OCI-LY7 (cell line): ENCODE measurements at regions not wholly inside any gene's neighbourhood (a gene's known extent, or its start where the extent isn't known, plus 50 kb on each side); places are given as distances from the start of the nearest gene placed in this dataset.

Source experiments
- BruUV-seq: library from RNA; stranded (reverse); fragments of 400-500 nt; replicated peaks from 2 replicates; lab custom pipeline; 2021; lab: Mats Ljungman, UMichigan
- CTCF ChIA-PET: fragments of 300-600 bp; sonication (Branson Sonifier 250); formaldehyde crosslinking; loops from one replicate; lab custom pipeline; 2022; ENCODE audit warnings: antibody characterized with exemption; ENCODE audit not compliant: unreplicated experiment; lab: Charles Lee
- POLR2A ChIA-PET: fragments of 300-600 bp; sonication (Branson Sonifier 250); formaldehyde crosslinking; loops from one replicate; lab custom pipeline; 2022; ENCODE audit warnings: antibody characterized with exemption; lab: Charles Lee
- DNase-seq: peaks from one replicate; pipeline ENCODE4 v3.0.0-alpha.2; 2015; ENCODE audit warnings: low spot score
- H2AFZ ChIP-seq: fragments of 200-600 bp; sonication (generic), shearing (Covaris generic); 2 replicates; pipeline ENCODE4 v1.6.1; 2014; ENCODE audit warnings: mild to moderate bottlenecking, antibody characterized with exemption, low read length, moderate library complexity
- H3K27ac ChIP-seq: fragments of 200-600 bp; sonication (generic); 2 replicates; pipeline ENCODE4 v1.5.1; 2014; ENCODE audit warnings: mixed run types, low read depth, mild to moderate bottlenecking, moderate library complexity, low read length, inconsistent platforms; ENCODE audit not compliant: poor library complexity, severe bottlenecking
- H3K36me3 ChIP-seq: fragments of 200-600 bp; sonication (generic); 2 replicates; pipeline ENCODE4 v1.6.1; 2014; ENCODE audit warnings: mild to moderate bottlenecking, antibody characterized with exemption, low read length, moderate library complexity, mixed read lengths; ENCODE audit not compliant: insufficient read depth
- H3K4me1 ChIP-seq: fragments of 200-600 bp; sonication (generic); 2 replicates; pipeline ENCODE4 v1.5.1; 2014; ENCODE audit warnings: mild to moderate bottlenecking, low read length; ENCODE audit not compliant: insufficient read depth, poor library complexity, severe bottlenecking
- H3K4me2 ChIP-seq: fragments of 200-600 bp; sonication (generic); 2 replicates; pipeline ENCODE4 v1.6.1; 2014; ENCODE audit warnings: mild to moderate bottlenecking, low read length
- H3K4me3 ChIP-seq: fragments of 200-600 bp; sonication (generic); 2 replicates; pipeline ENCODE4 v1.5.1; 2014; ENCODE audit warnings: mild to moderate bottlenecking, low read depth, low read length; ENCODE audit not compliant: poor library complexity, severe bottlenecking
- H3K79me2 ChIP-seq: fragments of 200-600 bp; sonication (generic); 2 replicates; pipeline ENCODE4 v1.6.1; 2016; ENCODE audit warnings: low read depth, mild to moderate bottlenecking, low read length, moderate library complexity, mixed read lengths; ENCODE audit not compliant: insufficient read depth
- H3K9me2 ChIP-seq: fragments of 200-600 bp; sonication (generic); 2 replicates; pipeline ENCODE4 v1.6.1; 2016; ENCODE audit warnings: mild to moderate bottlenecking, low read length, mixed read lengths; ENCODE audit not compliant: insufficient read depth
- H3K9me3 ChIP-seq: fragments of 200-600 bp; sonication (generic); 2 replicates; pipeline ENCODE4 v1.6.1; 2014; ENCODE audit warnings: mild to moderate bottlenecking, mixed run types, low read length, mixed read lengths
- H4K20me1 ChIP-seq: fragments of 200-600 bp; sonication (generic); 2 replicates; pipeline ENCODE4 v1.6.1; 2014; ENCODE audit warnings: mild to moderate bottlenecking, antibody characterized with exemption, low read length, moderate library complexity, mixed read lengths; ENCODE audit not compliant: insufficient read depth
- CTCF ChIP-seq: fragments of 200-600 bp; sonication (generic); conservative IDR thresholded peaks from 2 replicates; pipeline ENCODE4 v1.5.1; 2014; ENCODE audit warnings: mild to moderate bottlenecking, antibody characterized with exemption, low read length, moderate library complexity, mixed read lengths
- EZH2phosphoT487 ChIP-seq: fragments of 200-600 bp; sonication (generic); IDR thresholded peaks from 2 replicates; pipeline ENCODE4 v1.6.1; 2018; ENCODE audit warnings: low read depth, borderline replicate concordance, mild to moderate bottlenecking, mixed run types, antibody characterized with exemption, low read length, moderate library complexity, mixed read lengths
- intact Hi-C: fragments of 100-400 bp; cut with micrococcal nuclease; formaldehyde crosslinking; loops from one replicate; pipeline ENCODE4 v1.10.0; 2022; ENCODE audit not compliant: unreplicated experiment

GRCh38 chr13:22077764-22078163 is 406.9 kb downstream of the FGF9 start:
- Histone ChIP-seq H3K9me2 (no peaks in the 10 kb centered on the region), H2AFZ (no peak overlapping the region), H3K27ac (no peak overlapping the region), H3K36me3 (no peaks in the 10 kb centered on the region), H4K20me1 (no peaks in the 10 kb centered on the region), H3K4me2 (no peak overlapping the region), H3K4me3 (no peak overlapping the region), H3K79me2 (no peaks in the 10 kb centered on the region), H3K9me3 (no peaks in the 10 kb centered on the region), H3K4me1 (no peaks in the 10 kb centered on the region)
- DNase-seq, result no peak
- POLR2A ChIA-PET, result no interaction called here
- intact Hi-C loops, result no loop called here
- no peak for TF ChIP-seq CTCF
- TF ChIP-seq EZH2phosphoT487, result no peak
- CTCF ChIA-PET, result no interaction called here
- no TSS peak for BruUV-seq

GRCh38 chr13:22079961-22080360 is 409.1 kb downstream of the FGF9 start:
- TF ChIP-seq CTCF, result no peak
- TF ChIP-seq EZH2phosphoT487, result no peak
- DNase-seq, result no peak
- no peaks in the 10 kb centered on the region for H3K79me2 ChIP-seq

GRCh38 chr13:22080832-22081231 is 410.0 kb downstream of the FGF9 start:
- POLR2A ChIA-PET, result no interaction called here

More at GRCh38 chr13:22079961-22080360, 409.1 kb downstream of the FGF9 start:
- Histone ChIP-seq H3K4me1 (no peaks in the 10 kb centered on the region), H3K9me2 (no peaks in the 10 kb centered on the region), H3K4me2 (no peak overlapping the region), H3K4me3 (no peak overlapping the region), H4K20me1 (no peaks in the 10 kb centered on the region), H3K36me3 (no peaks in the 10 kb centered on the region), H3K9me3 (no peaks in the 10 kb centered on the region), H2AFZ (no peak overlapping the region), H3K27ac (no peak overlapping the region)
- ChIA-PET CTCF (no interaction called here), POLR2A (no interaction called here)
- no TSS peak for BruUV-seq
- intact Hi-C loops, result no loop called here

More at GRCh38 chr13:22080832-22081231, 410.0 kb downstream of the FGF9 start:
- H3K4me3 ChIP-seq, result no peak overlapping the region
- no peak for DNase-seq
- TF ChIP-seq EZH2phosphoT487, result no peak
- CTCF ChIA-PET, result no interaction called here
- H3K4me1 ChIP-seq, result no peaks in the 10 kb centered on the region
- no peak overlapping the region for H3K4me2 ChIP-seq
- H2AFZ ChIP-seq, result no peak overlapping the region
- intact Hi-C loops, result no loop called here
- no peaks in the 10 kb centered on the region for H3K9me2 ChIP-seq
- no peaks in the 10 kb centered on the region for H4K20me1 ChIP-seq
- H3K27ac ChIP-seq, result no peak overlapping the region
- BruUV-seq, result no TSS peak
- H3K36me3 ChIP-seq, result no peaks in the 10 kb centered on the region
- no peaks in the 10 kb centered on the region for H3K79me2 ChIP-seq
- H3K9me3 ChIP-seq, result no peaks in the 10 kb centered on the region
